ENCODE measurements at regions not wholly inside any gene's neighbourhood (a gene's known extent, or its start where the extent isn't known, plus 50 kb on each side); places are given as distances from the start of the nearest gene placed in this dataset.

GRCh38 chr11:91086028-91086427, 863.2 kb upstream of the CHORDC1 start:
- no peaks in the 10 kb centered on the region for H3K9me3 ChIP-seq (ENCODE audit: control insufficient read depth, low read length)
- no peak overlapping the region for H3K14ac ChIP-seq (ENCODE audit: low read length in 2 of 2)
- H3K79me1 ChIP-seq (replicated peaks; ENCODE audit: low read length, poor library complexity, severe bottlenecking): no peaks in the 10 kb centered on the region
- no peak overlapping the region for H3K18ac ChIP-seq (ENCODE audit: low read depth in 1 of 2, low read length in 2 of 2)
- no peak overlapping the region for H3K27ac ChIP-seq (ENCODE audit: low read length, poor library complexity, severe bottlenecking)
- no peaks in the 10 kb centered on the region for H3K27me3 ChIP-seq (ENCODE audit: control insufficient read depth in 1 of 2, insufficient read depth in 1 of 2, low read length in 2 of 2)
- WGBS: no CpG with 5 or more reads among the region's 2 CpGs
- no peak overlapping the region for H3K23ac ChIP-seq (ENCODE audit: low read length in 2 of 2)
- H2AFZ ChIP-seq (ENCODE audit: low read depth, low read length): no peak overlapping the region
- no peak overlapping the region for H3K4me3 ChIP-seq (ENCODE audit: insufficient read depth in 1 of 2, low read depth in 1 of 2, low read length in 2 of 2)
- H3K4me1 ChIP-seq (ENCODE audit: control insufficient read depth, insufficient read depth, low read depth, low read length): no peaks in the 10 kb centered on the region
- no peak overlapping the region for H2BK120ac ChIP-seq (ENCODE audit: low read depth, low read length)
- no peaks in the 10 kb centered on the region for H3K36me3 ChIP-seq (ENCODE audit: control insufficient read depth in 1 of 2, insufficient read depth in 2 of 2, low read depth in 1 of 2, low read length in 2 of 2)
- H2BK15ac ChIP-seq (ENCODE audit: low read depth, poor library complexity, severe bottlenecking): no peak overlapping the region
- H2AK5ac ChIP-seq (ENCODE audit: low read length, severe bottlenecking): no peak overlapping the region
- no peak overlapping the region for H4K8ac ChIP-seq (ENCODE audit: low read length)
- H3K4ac ChIP-seq (ENCODE audit: low read depth in 1 of 2, low read length in 2 of 2): no peak overlapping the region
- no peak overlapping the region for H3K9ac ChIP-seq (ENCODE audit: low read length)
- no peak overlapping the region for H2BK5ac ChIP-seq (ENCODE audit: low read depth, low read length, poor library complexity, severe bottlenecking)
- H3K4me2 ChIP-seq (ENCODE audit: low read length, poor library complexity, severe bottlenecking): no peak overlapping the region
- H2BK12ac ChIP-seq (ENCODE audit: low read length in 2 of 2): no peak overlapping the region
- no peak overlapping the region for H4K91ac ChIP-seq (ENCODE audit: low read length)
- no peak for DNase-seq

- no peaks in the 10 kb centered on the region for H3K27me3 ChIP-seq (ENCODE audit: control insufficient read depth in 1 of 2, insufficient read depth in 1 of 2, low read length in 2 of 2)
- no peak overlapping the region for H2BK12ac ChIP-seq (ENCODE audit: low read length in 2 of 2)
- DNase-seq: no peak
- H2BK120ac ChIP-seq (ENCODE audit: low read depth, low read length): no peak overlapping the region
- no peaks in the 10 kb centered on the region for H3K79me1 ChIP-seq (replicated peaks; ENCODE audit: low read length, poor library complexity, severe bottlenecking)
- H3K9ac ChIP-seq (ENCODE audit: low read length): no peak overlapping the region
- no peak overlapping the region for H2AK5ac ChIP-seq (ENCODE audit: low read length, severe bottlenecking)
- H3K23ac ChIP-seq (ENCODE audit: low read length in 2 of 2): no peak overlapping the region
- no peak overlapping the region for H3K14ac ChIP-seq (ENCODE audit: low read length in 2 of 2)
- no peaks in the 10 kb centered on the region for H3K9me3 ChIP-seq (ENCODE audit: control insufficient read depth, low read length)
- no peak overlapping the region for H3K4ac ChIP-seq (ENCODE audit: low read depth in 1 of 2, low read length in 2 of 2)
- H4K8ac ChIP-seq (ENCODE audit: low read length): no peak overlapping the region
- H3K4me2 ChIP-seq (ENCODE audit: low read length, poor library complexity, severe bottlenecking): no peak overlapping the region
- no peak overlapping the region for H2BK5ac ChIP-seq (ENCODE audit: low read depth, low read length, poor library complexity, severe bottlenecking)
- H3K4me1 ChIP-seq (ENCODE audit: control insufficient read depth, insufficient read depth, low read depth, low read length): no peaks in the 10 kb centered on the region
- H3K36me3 ChIP-seq (ENCODE audit: control insufficient read depth in 1 of 2, insufficient read depth in 2 of 2, low read depth in 1 of 2, low read length in 2 of 2): no peaks in the 10 kb centered on the region
- no peak overlapping the region for H2AFZ ChIP-seq (ENCODE audit: low read depth, low read length)
- no peak overlapping the region for H3K27ac ChIP-seq (ENCODE audit: low read length, poor library complexity, severe bottlenecking)
- H4K91ac ChIP-seq (ENCODE audit: low read length): no peak overlapping the region
- no peak overlapping the region for H3K4me3 ChIP-seq (ENCODE audit: insufficient read depth in 1 of 2, low read depth in 1 of 2, low read length in 2 of 2)
- WGBS: no CpG with 5 or more reads among the region's 1 CpG
- H3K18ac ChIP-seq (ENCODE audit: low read depth in 1 of 2, low read length in 2 of 2): no peak overlapping the region
- no peak overlapping the region for H2BK15ac ChIP-seq (ENCODE audit: low read depth, poor library complexity, severe bottlenecking)
Measured at GRCh38 chr11:91082255-91082654, 859.4 kb upstream of the CHORDC1 start.

GRCh38 chr11:91081440-91082043, 858.7 kb upstream of the CHORDC1 start:
- H3K36me3 ChIP-seq (ENCODE audit: control insufficient read depth in 1 of 2, insufficient read depth in 2 of 2, low read depth in 1 of 2, low read length in 2 of 2): no peaks in the 10 kb centered on the region
- H4K91ac ChIP-seq (ENCODE audit: low read length): no peak overlapping the region
- H3K23ac ChIP-seq (ENCODE audit: low read length in 2 of 2): no peak overlapping the region
- no peak overlapping the region for H3K4me2 ChIP-seq (ENCODE audit: low read length, poor library complexity, severe bottlenecking)
- H3K4me1 ChIP-seq (ENCODE audit: control insufficient read depth, insufficient read depth, low read depth, low read length): no peaks in the 10 kb centered on the region
- H3K9me3 ChIP-seq (ENCODE audit: control insufficient read depth, low read length): no peaks in the 10 kb centered on the region
- no peak overlapping the region for H3K27ac ChIP-seq (ENCODE audit: low read length, poor library complexity, severe bottlenecking)
- H2AK5ac ChIP-seq (ENCODE audit: low read length, severe bottlenecking): no peak overlapping the region
- H3K14ac ChIP-seq (ENCODE audit: low read length in 2 of 2): no peak overlapping the region
- H2BK12ac ChIP-seq (ENCODE audit: low read length in 2 of 2): no peak overlapping the region
- no peak overlapping the region for H3K4ac ChIP-seq (ENCODE audit: low read depth in 1 of 2, low read length in 2 of 2)
- DNase-seq: peak; percentile 66
- no peaks in the 10 kb centered on the region for H3K27me3 ChIP-seq (ENCODE audit: control insufficient read depth in 1 of 2, insufficient read depth in 1 of 2, low read length in 2 of 2)
- no peak overlapping the region for H2BK15ac ChIP-seq (ENCODE audit: low read depth, poor library complexity, severe bottlenecking)
- no peak overlapping the region for H2BK5ac ChIP-seq (ENCODE audit: low read depth, low read length, poor library complexity, severe bottlenecking)
- H2AFZ ChIP-seq (ENCODE audit: low read depth, low read length): no peak overlapping the region
- no peak overlapping the region for H3K18ac ChIP-seq (ENCODE audit: low read depth in 1 of 2, low read length in 2 of 2)
- no peak overlapping the region for H2BK120ac ChIP-seq (ENCODE audit: low read depth, low read length)
- no peaks in the 10 kb centered on the region for H3K79me1 ChIP-seq (replicated peaks; ENCODE audit: low read length, poor library complexity, severe bottlenecking)
- no peak overlapping the region for H3K4me3 ChIP-seq (ENCODE audit: insufficient read depth in 1 of 2, low read depth in 1 of 2, low read length in 2 of 2)
- no peak overlapping the region for H4K8ac ChIP-seq (ENCODE audit: low read length)
- H3K9ac ChIP-seq (ENCODE audit: low read length): no peak overlapping the region
- WGBS: no CpG with 5 or more reads among the region's 4 CpGs

DNA sequence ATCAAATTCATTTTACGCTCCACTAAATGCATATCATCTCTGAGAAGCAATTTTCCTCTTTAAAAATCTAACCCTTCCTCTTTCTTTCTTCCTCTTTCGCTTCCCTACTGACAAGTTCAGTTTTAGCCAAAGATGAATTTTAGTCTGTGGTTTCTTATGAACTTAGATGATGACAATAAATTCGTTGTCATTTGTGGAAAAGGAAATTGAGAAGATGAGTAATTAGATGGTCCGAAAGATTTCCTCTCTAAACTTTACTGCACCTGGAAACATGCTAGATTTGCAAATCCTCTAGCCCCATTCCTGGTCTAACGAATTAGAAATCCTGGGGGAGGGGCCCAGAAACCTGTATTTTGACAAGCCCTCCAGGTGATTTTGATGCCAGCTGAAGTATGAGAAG, 855.4 kb upstream of the CHORDC1 start:
- no peak overlapping the region for H3K4me3 ChIP-seq (ENCODE audit: insufficient read depth in 1 of 2, low read depth in 1 of 2, low read length in 2 of 2)
- no peak overlapping the region for H2BK5ac ChIP-seq (ENCODE audit: low read depth, low read length, poor library complexity, severe bottlenecking)
- H3K27me3 ChIP-seq (ENCODE audit: control insufficient read depth in 1 of 2, insufficient read depth in 1 of 2, low read length in 2 of 2): no peaks in the 10 kb centered on the region
- no peak overlapping the region for H3K23ac ChIP-seq (ENCODE audit: low read length in 2 of 2)
- no peaks in the 10 kb centered on the region for H3K9me3 ChIP-seq (ENCODE audit: control insufficient read depth, low read length)
- no peak overlapping the region for H2BK15ac ChIP-seq (ENCODE audit: low read depth, poor library complexity, severe bottlenecking)
- no peak overlapping the region for H3K27ac ChIP-seq (ENCODE audit: low read length, poor library complexity, severe bottlenecking)
- no peak overlapping the region for H4K8ac ChIP-seq (ENCODE audit: low read length)
- H3K18ac ChIP-seq (ENCODE audit: low read depth in 1 of 2, low read length in 2 of 2): no peak overlapping the region
- no peaks in the 10 kb centered on the region for H3K36me3 ChIP-seq (ENCODE audit: control insufficient read depth in 1 of 2, insufficient read depth in 2 of 2, low read depth in 1 of 2, low read length in 2 of 2)
- H3K4ac ChIP-seq (ENCODE audit: low read depth in 1 of 2, low read length in 2 of 2): no peak overlapping the region
- H2AK5ac ChIP-seq (ENCODE audit: low read length, severe bottlenecking): no peak overlapping the region
- H3K4me2 ChIP-seq (ENCODE audit: low read length, poor library complexity, severe bottlenecking): no peak overlapping the region
- no peaks in the 10 kb centered on the region for H3K79me1 ChIP-seq (replicated peaks; ENCODE audit: low read length, poor library complexity, severe bottlenecking)
- no peak overlapping the region for H2BK120ac ChIP-seq (ENCODE audit: low read depth, low read length)
- WGBS: 74% methylated on average over 3 of the region's 5 CpGs
- no peak overlapping the region for H3K14ac ChIP-seq (ENCODE audit: low read length in 2 of 2)
- no peak overlapping the region for H4K91ac ChIP-seq (ENCODE audit: low read length)
- DNase-seq: no peak
- H3K4me1 ChIP-seq (ENCODE audit: control insufficient read depth, insufficient read depth, low read depth, low read length): no peaks in the 10 kb centered on the region
- no peak overlapping the region for H3K9ac ChIP-seq (ENCODE audit: low read length)
- H2AFZ ChIP-seq (ENCODE audit: low read depth, low read length): no peak overlapping the region
- no peak overlapping the region for H2BK12ac ChIP-seq (ENCODE audit: low read length in 2 of 2)

All from mesenchymal stem cell (in vitro differentiated cells and primary cell).